K562 (cell line): ENCODE measurements at regions not wholly inside any gene's neighbourhood (a gene's known extent, or its start where the extent isn't known, plus 50 kb on each side); places are given as distances from the start of the nearest gene placed in this dataset.

Experiments
- BRD4 ChIP-seq: fragments of 200-600 bp; sonication (generic); IDR thresholded peaks from 2 replicates; pipeline ENCODE4 v1.6.1; 2017; ENCODE audit warnings: inconsistent platforms
- CTCF ChIP-seq, 3 experiments: IDR thresholded peaks in 2 of 3; conservative IDR thresholded peaks in 1 of 3; 2 replicates each; pipeline ENCODE4 v1.5.1; 2011 to 2012; ENCODE audit warnings: low read length in 3 of 3, mild to moderate bottlenecking in 3 of 3, control low read depth in 2 of 3, improper control_type of control experiment in 1 of 3, inconsistent platforms in 1 of 3, low read depth in 1 of 3, mixed read lengths in 1 of 3, moderate library complexity in 1 of 3; ENCODE audit not compliant: insufficient read depth in 2 of 3
- CXXC5 ChIP-seq: fragments of 250-450 bp; sonication (Bioruptor Pico); IDR thresholded peaks from 2 replicates; pipeline ENCODE4 v1.8.0; 2022; ENCODE audit warnings: inconsistent platforms, mild to moderate bottlenecking, moderate library complexity
- EZH2 ChIP-seq: IDR thresholded peaks from 2 replicates; pipeline ENCODE4 v1.6.1; 2012; ENCODE audit warnings: low read depth, mild to moderate bottlenecking, inconsistent platforms, low read length, borderline replicate concordance
- GABPA ChIP-seq: fragments of 200-800 bp; sonication (Bioruptor generic); conservative IDR thresholded peaks from 2 replicates; pipeline ENCODE4 v1.6.1; 2016; ENCODE audit warnings: low read depth, missing genetic modification characterization, missing compliant biosample characterization
- PRMT5 ChIP-seq: sonication (generic); formaldehyde crosslinking; IDR thresholded peaks from 2 replicates; pipeline ENCODE4 v1.5.0; 2020; ENCODE audit warnings: missing genetic modification reagents
- SMC3 ChIP-seq: conservative IDR thresholded peaks from 2 replicates; pipeline ENCODE4 v1.6.1; 2011; ENCODE audit warnings: low read depth, low read length, improper control_type of control experiment; ENCODE audit not compliant: insufficient read depth
- ZNF174 ChIP-seq: fragments of 250-450 bp; sonication (Bioruptor Pico); IDR thresholded peaks from 2 replicates; pipeline ENCODE4 v1.4.0; 2020; ENCODE audit warnings: mild to moderate bottlenecking
- ZNF408 ChIP-seq: fragments of 250-450 bp; sonication (Bioruptor Pico); IDR thresholded peaks from 2 replicates; pipeline ENCODE4 v1.4.0; 2020; ENCODE audit warnings: low read depth, mild to moderate bottlenecking, moderate library complexity

GRCh38 chr10:131814567-131815265 is 86.1 kb upstream of the PPP2R2D start:
- TF ChIP-seq BRD4 (no peak), GABPA (tag) (no peak), EZH2 (no peak), CTCF (IDR thresholded peaks at IDR 0.05 in 2 of 3, conservative IDR thresholded peaks at IDR 0.05 in 1 of 3; ENCODE audit: insufficient read depth in 2 of 3, low read depth in 1 of 3, low read length in 3 of 3) (no peak), ZNF408 (CRISPR knock-in tag) (no peak), ZNF174 (CRISPR knock-in tag) (no peak), CXXC5 (CRISPR knock-in tag) (no peak), PRMT5 (CRISPR knock-in tag) (no peak), SMC3 (no peak)
